GM18499 (cell line): ENCODE measurements at regions not wholly inside any gene's neighbourhood (a gene's known extent, or its start where the extent isn't known, plus 50 kb on each side); places are given as distances from the start of the nearest gene placed in this dataset.
A peak's percentile ranks its signal among the peaks of the same experiment; 100 is the strongest.

ENCODE experiments used
- ATAC-seq: cut with Tn5 transposase; IDR thresholded peaks from one replicate; pipeline ENCODE4 v1.9.1; 2021; ENCODE audit warnings: moderate number of reproducible peaks; ENCODE audit not compliant: insufficient read depth, unreplicated experiment

GRCh38 chr3:167898091-167898490, 162.6 kb downstream of the SERPINI1 start:
- no peak for ATAC-seq

- no peak for ATAC-seq
Measured at GRCh38 chr3:167895684-167896083, 160.2 kb downstream of the SERPINI1 start.

GRCh38 chr3:167895178-167895577, 159.7 kb downstream of the SERPINI1 start:
- ATAC-seq: no peak

- no peak for ATAC-seq
Measured at GRCh38 chr3:167892205-167892604, 156.7 kb downstream of the SERPINI1 start.

GRCh38 chr3:167887096-167887495, 151.6 kb downstream of the SERPINI1 start:
- ATAC-seq: no peak

- no peak for ATAC-seq
Measured at GRCh38 chr3:167886690-167887089, 151.2 kb downstream of the SERPINI1 start.

- no peak for ATAC-seq
Measured at GRCh38 chr3:167885277-167885676, 149.8 kb downstream of the SERPINI1 start.

- ATAC-seq: no peak
Measured at GRCh38 chr3:167884481-167884880, 149.0 kb downstream of the SERPINI1 start.

GRCh38 chr3:167883452-167883851, 147.9 kb downstream of the SERPINI1 start:
- ATAC-seq: no peak

- peak; percentile 89 for ATAC-seq
Measured at GRCh38 chr3:167882057-167882667, 146.6 kb downstream of the SERPINI1 start.

- ATAC-seq: no peak
Measured at GRCh38 chr3:167880183-167880582, 144.7 kb downstream of the SERPINI1 start.

- no peak for ATAC-seq
Measured at GRCh38 chr3:167876620-167877281, 141.2 kb downstream of the SERPINI1 start.
